IPS DF 19.7 (cell line): ENCODE measurements at regions not wholly inside any gene's neighbourhood (a gene's known extent, or its start where the extent isn't known, plus 50 kb on each side); places are given as distances from the start of the nearest gene placed in this dataset.

Experiments
- DNase-seq: peaks from one replicate; pipeline ENCODE4 v3.0.0-alpha.2; 2013; ENCODE audit warnings: low read depth, low spot score

- DNase-seq: no peak
Measured at GRCh38 chr12:89101440-89101839, 250.9 kb downstream of the DUSP6 start.

GRCh38 chr12:89098441-89099112 lies 253.7 kb downstream of the DUSP6 start:
- DNase-seq: no peak

- no peak for DNase-seq
Measured at GRCh38 chr12:89092297-89092696, 260.0 kb downstream of the DUSP6 start.

GRCh38 chr12:89091293-89091841 lies 260.9 kb downstream of the DUSP6 start:
- no peak for DNase-seq

- DNase-seq: no peak
Measured at GRCh38 chr12:89089264-89089663, 263.0 kb downstream of the DUSP6 start.

GRCh38 chr12:89087876-89088275 lies 264.4 kb downstream of the DUSP6 start:
- no peak for DNase-seq

- no peak for DNase-seq
Measured at GRCh38 chr12:89087149-89087825, 265.0 kb downstream of the DUSP6 start.

GRCh38 chr12:89085421-89085820 lies 266.9 kb downstream of the DUSP6 start:
- no peak for DNase-seq

- DNase-seq: no peak
Measured at GRCh38 chr12:89084751-89085150, 267.6 kb downstream of the DUSP6 start.

- DNase-seq: no peak
Measured at GRCh38 chr12:89083491-89083890, 268.8 kb downstream of the DUSP6 start.

- DNase-seq: no peak
Measured at GRCh38 chr12:89082370-89082753, 269.9 kb downstream of the DUSP6 start.

GRCh38 chr12:89081719-89082369 lies 270.5 kb downstream of the DUSP6 start:
- DNase-seq: no peak

- no peak for DNase-seq
Measured at GRCh38 chr12:89080793-89081465, 271.4 kb downstream of the DUSP6 start.

GRCh38 chr12:89075880-89076540 lies 276.3 kb downstream of the DUSP6 start:
- no peak for DNase-seq

- no peak for DNase-seq
Measured at GRCh38 chr12:89073659-89074058, 278.6 kb downstream of the DUSP6 start.

GRCh38 chr12:89073027-89073398 lies 279.3 kb downstream of the DUSP6 start:
- DNase-seq: no peak

- no peak for DNase-seq
Measured at GRCh38 chr12:89072294-89073026, 279.8 kb downstream of the DUSP6 start.

GRCh38 chr12:89070603-89071002 lies 281.7 kb downstream of the DUSP6 start:
- no peak for DNase-seq

GRCh38 chr12:89069431-89069830 lies 282.9 kb downstream of the DUSP6 start:
- no peak for DNase-seq

GRCh38 chr12:89067421-89068187 lies 284.7 kb downstream of the DUSP6 start:
- no peak for DNase-seq
